Gastroesophageal sphincter (tissue), 3 donors: ENCODE measurements at regions not wholly inside any gene's neighbourhood (a gene's known extent, or its start where the extent isn't known, plus 50 kb on each side); places are given as distances from the start of the nearest gene placed in this dataset.

ENCODE experiments used
- CTCF ChIP-seq, 4 experiments: fragments of 200-600 bp in 2 of 4; fragments of 450-650 bp in 2 of 4; sonication (generic) in 1 of 4; IDR thresholded peaks; one replicate each; pipeline ENCODE4 v1.5.1; 2017 to 2019; ENCODE audit warnings: antibody characterized with exemption in 4 of 4, mild to moderate bottlenecking in 2 of 4, moderate library complexity in 2 of 4
- EP300 ChIP-seq: sonication (generic); formaldehyde crosslinking; IDR thresholded peaks from one replicate; pipeline ENCODE4 v1.6.1; 2017; ENCODE audit warnings: antibody characterized with exemption, mild to moderate bottlenecking
- POLR2A ChIP-seq, 2 donors: fragments of 450-650 bp; IDR thresholded peaks; one replicate each; pipeline ENCODE4 v1.6.1; 2017; ENCODE audit warnings: antibody characterized with exemption in 2 of 2, mild to moderate bottlenecking in 2 of 2, moderate library complexity in 1 of 2

DNA sequence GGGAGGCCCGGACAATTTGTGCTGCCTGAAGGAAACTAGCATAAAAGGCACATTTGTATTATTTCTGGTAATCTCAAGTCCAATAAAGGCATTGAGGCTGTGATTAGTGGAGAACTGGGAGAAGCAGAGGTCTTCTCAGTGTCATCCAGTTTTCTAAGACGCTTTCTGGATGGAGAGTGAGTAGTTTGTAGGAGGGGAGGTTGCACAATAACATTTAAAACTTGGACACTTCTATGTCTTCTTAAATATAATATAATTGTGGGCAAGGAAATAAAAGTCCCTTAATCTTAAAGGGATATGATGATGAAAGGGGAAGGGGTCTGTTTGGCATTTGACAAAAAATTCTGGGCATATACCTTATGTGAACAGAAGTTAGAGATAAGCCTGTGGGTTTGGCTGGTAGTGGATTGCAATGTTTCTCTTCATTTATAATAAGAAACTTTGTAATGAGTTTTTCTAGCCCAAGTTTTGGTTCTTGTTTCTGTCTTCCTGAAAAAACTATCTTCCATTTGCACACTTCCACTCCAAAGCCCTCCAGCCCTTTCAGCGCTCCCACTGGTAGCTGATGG lies 291.6 kb upstream of the TGFBR2 start:
- no peak for TF ChIP-seq CTCF (IDR thresholded peaks at IDR 0.05)
- no peak for TF ChIP-seq POLR2A (IDR thresholded peaks at IDR 0.05)
- no peak for TF ChIP-seq EP300
